ENCODE measurements at regions not wholly inside any gene's neighbourhood (a gene's known extent, or its start where the extent isn't known, plus 50 kb on each side); places are given as distances from the start of the nearest gene placed in this dataset.

DNA sequence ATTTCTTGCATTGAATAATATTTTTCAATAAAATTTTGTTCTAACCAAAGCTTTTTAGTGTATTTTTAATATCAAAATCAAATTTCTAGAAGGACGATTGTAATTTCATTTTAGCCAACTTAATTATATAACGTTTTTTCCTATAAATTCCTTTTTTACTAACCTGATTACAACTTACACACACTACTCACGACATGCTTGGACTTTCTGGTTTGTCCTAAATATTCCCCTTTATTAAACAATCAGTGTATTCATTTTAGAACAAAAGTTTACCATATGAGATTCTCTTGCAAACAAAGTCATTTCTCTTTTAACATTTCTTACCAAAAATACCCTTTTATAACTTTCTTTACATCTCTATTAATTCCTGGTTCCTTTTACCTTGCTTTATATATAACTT, 173.7 kb downstream of the PWWP3B start:
- Histone ChIP-seq H3K9ac (ENCODE audit: low read length) (no peak overlapping the region), H3K79me2 (replicated peaks; ENCODE audit: insufficient read depth, low read length) (no peaks in the 10 kb centered on the region), H3K4me2 (ENCODE audit: low read length) (no peak overlapping the region), H3K9me2 (ENCODE audit: insufficient read depth, low read length) (no peaks in the 10 kb centered on the region), H3K4me3 (ENCODE audit: low read length) (no peak overlapping the region), H3K9me3 (ENCODE audit: low read length) (no peaks in the 10 kb centered on the region), H2AFZ (ENCODE audit: low read depth, low read length) (no peak overlapping the region), H3K27me3 (ENCODE audit: insufficient read depth, low read depth, low read length) (no peaks in the 10 kb centered on the region), H3F3A (ENCODE audit: insufficient read depth, low read length, poor library complexity, severe bottlenecking) (no peaks in the 10 kb centered on the region), H4K20me1 (ENCODE audit: insufficient read depth) (no peaks in the 10 kb centered on the region), H3K36me3 (ENCODE audit: insufficient read depth, low read length) (no peaks in the 10 kb centered on the region), H3K27ac (ENCODE audit: low read length) (no peak overlapping the region)
- TF ChIP-seq, protein P1, sequence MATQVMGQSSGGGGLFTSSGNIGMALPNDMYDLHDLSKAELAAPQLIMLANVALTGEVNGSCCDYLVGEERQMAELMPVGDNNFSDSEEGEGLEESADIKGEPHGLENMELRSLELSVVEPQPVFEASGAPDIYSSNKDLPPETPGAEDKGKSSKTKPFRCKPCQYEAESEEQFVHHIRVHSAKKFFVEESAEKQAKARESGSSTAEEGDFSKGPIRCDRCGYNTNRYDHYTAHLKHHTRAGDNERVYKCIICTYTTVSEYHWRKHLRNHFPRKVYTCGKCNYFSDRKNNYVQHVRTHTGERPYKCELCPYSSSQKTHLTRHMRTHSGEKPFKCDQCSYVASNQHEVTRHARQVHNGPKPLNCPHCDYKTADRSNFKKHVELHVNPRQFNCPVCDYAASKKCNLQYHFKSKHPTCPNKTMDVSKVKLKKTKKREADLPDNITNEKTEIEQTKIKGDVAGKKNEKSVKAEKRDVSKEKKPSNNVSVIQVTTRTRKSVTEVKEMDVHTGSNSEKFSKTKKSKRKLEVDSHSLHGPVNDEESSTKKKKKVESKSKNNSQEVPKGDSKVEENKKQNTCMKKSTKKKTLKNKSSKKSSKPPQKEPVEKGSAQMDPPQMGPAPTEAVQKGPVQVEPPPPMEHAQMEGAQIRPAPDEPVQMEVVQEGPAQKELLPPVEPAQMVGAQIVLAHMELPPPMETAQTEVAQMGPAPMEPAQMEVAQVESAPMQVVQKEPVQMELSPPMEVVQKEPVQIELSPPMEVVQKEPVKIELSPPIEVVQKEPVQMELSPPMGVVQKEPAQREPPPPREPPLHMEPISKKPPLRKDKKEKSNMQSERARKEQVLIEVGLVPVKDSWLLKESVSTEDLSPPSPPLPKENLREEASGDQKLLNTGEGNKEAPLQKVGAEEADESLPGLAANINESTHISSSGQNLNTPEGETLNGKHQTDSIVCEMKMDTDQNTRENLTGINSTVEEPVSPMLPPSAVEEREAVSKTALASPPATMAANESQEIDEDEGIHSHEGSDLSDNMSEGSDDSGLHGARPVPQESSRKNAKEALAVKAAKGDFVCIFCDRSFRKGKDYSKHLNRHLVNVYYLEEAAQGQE (IDR thresholded peaks at IDR 0.05; ENCODE audit: borderline replicate concordance): no peak
- TF ChIP-seq SMC3 (conservative IDR thresholded peaks at IDR 0.05; ENCODE audit: poor library complexity) (no peak), EP300 (conservative IDR thresholded peaks at IDR 0.05; ENCODE audit: poor library complexity, severe bottlenecking) (no peak), TAF1 (IDR thresholded peaks at IDR 0.05; ENCODE audit: low read depth) (no peak), POLR2AphosphoS5 (IDR thresholded peaks at IDR 0.05) (no peak), MXI1 (conservative IDR thresholded peaks at IDR 0.05; ENCODE audit: poor library complexity, severe bottlenecking) (no peak), EZH2 (IDR thresholded peaks at IDR 0.05; ENCODE audit: borderline replicate concordance, insufficient read depth, low read length, poor library complexity, severe bottlenecking) (no peak), RAD21 (conservative IDR thresholded peaks at IDR 0.05) (no peak)
- TF ChIP-seq, protein P2, sequence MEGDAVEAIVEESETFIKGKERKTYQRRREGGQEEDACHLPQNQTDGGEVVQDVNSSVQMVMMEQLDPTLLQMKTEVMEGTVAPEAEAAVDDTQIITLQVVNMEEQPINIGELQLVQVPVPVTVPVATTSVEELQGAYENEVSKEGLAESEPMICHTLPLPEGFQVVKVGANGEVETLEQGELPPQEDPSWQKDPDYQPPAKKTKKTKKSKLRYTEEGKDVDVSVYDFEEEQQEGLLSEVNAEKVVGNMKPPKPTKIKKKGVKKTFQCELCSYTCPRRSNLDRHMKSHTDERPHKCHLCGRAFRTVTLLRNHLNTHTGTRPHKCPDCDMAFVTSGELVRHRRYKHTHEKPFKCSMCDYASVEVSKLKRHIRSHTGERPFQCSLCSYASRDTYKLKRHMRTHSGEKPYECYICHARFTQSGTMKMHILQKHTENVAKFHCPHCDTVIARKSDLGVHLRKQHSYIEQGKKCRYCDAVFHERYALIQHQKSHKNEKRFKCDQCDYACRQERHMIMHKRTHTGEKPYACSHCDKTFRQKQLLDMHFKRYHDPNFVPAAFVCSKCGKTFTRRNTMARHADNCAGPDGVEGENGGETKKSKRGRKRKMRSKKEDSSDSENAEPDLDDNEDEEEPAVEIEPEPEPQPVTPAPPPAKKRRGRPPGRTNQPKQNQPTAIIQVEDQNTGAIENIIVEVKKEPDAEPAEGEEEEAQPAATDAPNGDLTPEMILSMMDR (IDR thresholded peaks at IDR 0.05; ENCODE audit: poor library complexity, severe bottlenecking): no peak

DNA sequence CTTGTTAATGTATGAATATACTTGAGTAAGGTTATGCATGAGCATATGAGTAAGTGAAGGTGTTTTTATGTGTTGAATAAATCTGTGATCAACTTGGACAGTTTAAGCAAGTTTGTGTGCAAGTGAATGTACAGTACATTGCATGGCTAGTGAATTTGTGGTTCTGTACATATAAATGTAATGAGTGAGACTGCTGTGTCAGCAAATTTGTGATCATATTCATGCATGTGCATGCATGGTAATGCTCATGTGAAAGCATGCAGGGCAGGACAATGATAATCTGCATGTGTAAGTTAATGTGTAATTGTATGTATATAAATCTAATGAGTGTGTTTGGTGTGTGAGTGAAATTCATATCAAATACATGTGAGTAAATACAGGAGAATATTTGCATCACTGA, 188.5 kb downstream of the PWWP3B start:
- no peak overlapping the region for H3K4me2 ChIP-seq (ENCODE audit: low read length)
- no peaks in the 10 kb centered on the region for H3K79me2 ChIP-seq (replicated peaks; ENCODE audit: insufficient read depth, low read length)
- H3K4me3 ChIP-seq (ENCODE audit: low read length): no peak overlapping the region
- H4K20me1 ChIP-seq (ENCODE audit: insufficient read depth): no peaks in the 10 kb centered on the region
- no peak overlapping the region for H2AFZ ChIP-seq (ENCODE audit: low read depth, low read length)
- H3K27ac ChIP-seq (ENCODE audit: low read length): no peak overlapping the region
- H3K9me3 ChIP-seq (ENCODE audit: low read length): no peaks in the 10 kb centered on the region
- H3K36me3 ChIP-seq (ENCODE audit: insufficient read depth, low read length): no peaks in the 10 kb centered on the region
- no peak overlapping the region for H3K9ac ChIP-seq (ENCODE audit: low read length)
- H3K9me2 ChIP-seq (ENCODE audit: insufficient read depth, low read length): no peaks in the 10 kb centered on the region
- no peak for TF ChIP-seq POLR2AphosphoS5 (IDR thresholded peaks at IDR 0.05)
- no peaks in the 10 kb centered on the region for H3K27me3 ChIP-seq (ENCODE audit: insufficient read depth, low read depth, low read length)
- no peaks in the 10 kb centered on the region for H3F3A ChIP-seq (ENCODE audit: insufficient read depth, low read length, poor library complexity, severe bottlenecking)

- Histone ChIP-seq H3K9me2 (ENCODE audit: insufficient read depth, low read length) (no peaks in the 10 kb centered on the region), H3K27me3 (ENCODE audit: insufficient read depth, low read depth, low read length) (no peaks in the 10 kb centered on the region), H3K27ac (ENCODE audit: low read length) (no peak overlapping the region), H3F3A (ENCODE audit: insufficient read depth, low read length, poor library complexity, severe bottlenecking) (no peaks in the 10 kb centered on the region), H3K9ac (ENCODE audit: low read length) (no peak overlapping the region), H3K4me2 (ENCODE audit: low read length) (no peak overlapping the region), H3K36me3 (ENCODE audit: insufficient read depth, low read length) (no peaks in the 10 kb centered on the region), H3K4me3 (ENCODE audit: low read length) (no peak overlapping the region), H4K20me1 (ENCODE audit: insufficient read depth) (no peaks in the 10 kb centered on the region), H3K9me3 (ENCODE audit: low read length) (no peaks in the 10 kb centered on the region), H3K79me2 (replicated peaks; ENCODE audit: insufficient read depth, low read length) (no peaks in the 10 kb centered on the region), H2AFZ (ENCODE audit: low read depth, low read length) (no peak overlapping the region)
- TF ChIP-seq MXI1 (conservative IDR thresholded peaks at IDR 0.05; ENCODE audit: poor library complexity, severe bottlenecking): no peak
- no peak for TF ChIP-seq TAF1 (IDR thresholded peaks at IDR 0.05; ENCODE audit: low read depth)
- TF ChIP-seq POLR2AphosphoS5 (IDR thresholded peaks at IDR 0.05): no peak
- TF ChIP-seq EP300 (conservative IDR thresholded peaks at IDR 0.05; ENCODE audit: poor library complexity, severe bottlenecking): no peak
- TF ChIP-seq SMC3 (conservative IDR thresholded peaks at IDR 0.05; ENCODE audit: poor library complexity): no peak
- TF ChIP-seq EZH2 (IDR thresholded peaks at IDR 0.05; ENCODE audit: borderline replicate concordance, insufficient read depth, low read length, poor library complexity, severe bottlenecking): no peak
- TF ChIP-seq, protein P1 (IDR thresholded peaks at IDR 0.05; ENCODE audit: borderline replicate concordance): no peak
Measured at GRCh38 chrX:106363214-106363613, 195.1 kb downstream of the PWWP3B start.

Measured in neural cell (in vitro differentiated cells).